Myocyte (in vitro differentiated cells): ENCODE measurements at regions not wholly inside any gene's neighbourhood (a gene's known extent, or its start where the extent isn't known, plus 50 kb on each side); places are given as distances from the start of the nearest gene placed in this dataset.

ENCODE experiments used
- DNase-seq: peaks from one replicate; pipeline ENCODE4 v3.0.0-alpha.2; 2012; ENCODE audit warnings: low read depth

DNA sequence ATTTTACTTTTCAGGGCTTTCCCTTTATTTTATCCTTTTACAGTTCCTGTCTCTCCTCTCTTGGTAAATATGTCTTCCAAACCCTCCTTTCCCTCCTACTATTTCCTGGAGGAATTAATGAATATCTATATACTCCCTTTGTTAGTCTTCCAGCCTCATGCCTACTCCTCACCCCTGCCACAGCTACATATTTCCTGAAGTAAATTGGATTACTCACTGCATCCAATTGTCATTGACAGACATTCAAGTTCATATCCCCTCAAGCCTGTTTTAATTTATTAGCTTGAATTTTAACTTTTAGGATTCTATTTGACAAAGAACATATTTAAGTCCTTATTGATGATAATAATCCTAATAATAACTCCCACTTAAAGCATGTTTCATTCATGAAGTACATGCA is 314.5 kb downstream of the TMEM161B start:
- DNase-seq: no peak

DNA sequence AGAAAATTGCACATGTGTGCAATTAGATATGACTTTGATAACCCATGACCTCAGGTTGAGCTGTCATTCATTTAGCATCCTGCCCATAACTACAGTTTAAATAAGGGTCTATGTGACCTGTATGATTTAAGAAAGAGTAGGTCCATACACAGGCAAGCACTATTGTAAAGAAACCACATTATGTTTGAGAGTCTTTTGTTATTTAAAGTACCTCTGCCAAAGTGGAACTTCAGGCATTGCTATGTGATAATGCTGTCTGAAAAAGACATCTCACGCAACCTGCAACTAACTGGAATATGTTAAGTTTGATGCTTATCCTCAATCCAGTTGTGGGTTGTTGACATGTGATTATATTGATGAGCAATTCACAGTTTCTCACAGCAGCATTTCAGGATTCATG is 317.0 kb downstream of the TMEM161B start:
- DNase-seq: no peak

DNA sequence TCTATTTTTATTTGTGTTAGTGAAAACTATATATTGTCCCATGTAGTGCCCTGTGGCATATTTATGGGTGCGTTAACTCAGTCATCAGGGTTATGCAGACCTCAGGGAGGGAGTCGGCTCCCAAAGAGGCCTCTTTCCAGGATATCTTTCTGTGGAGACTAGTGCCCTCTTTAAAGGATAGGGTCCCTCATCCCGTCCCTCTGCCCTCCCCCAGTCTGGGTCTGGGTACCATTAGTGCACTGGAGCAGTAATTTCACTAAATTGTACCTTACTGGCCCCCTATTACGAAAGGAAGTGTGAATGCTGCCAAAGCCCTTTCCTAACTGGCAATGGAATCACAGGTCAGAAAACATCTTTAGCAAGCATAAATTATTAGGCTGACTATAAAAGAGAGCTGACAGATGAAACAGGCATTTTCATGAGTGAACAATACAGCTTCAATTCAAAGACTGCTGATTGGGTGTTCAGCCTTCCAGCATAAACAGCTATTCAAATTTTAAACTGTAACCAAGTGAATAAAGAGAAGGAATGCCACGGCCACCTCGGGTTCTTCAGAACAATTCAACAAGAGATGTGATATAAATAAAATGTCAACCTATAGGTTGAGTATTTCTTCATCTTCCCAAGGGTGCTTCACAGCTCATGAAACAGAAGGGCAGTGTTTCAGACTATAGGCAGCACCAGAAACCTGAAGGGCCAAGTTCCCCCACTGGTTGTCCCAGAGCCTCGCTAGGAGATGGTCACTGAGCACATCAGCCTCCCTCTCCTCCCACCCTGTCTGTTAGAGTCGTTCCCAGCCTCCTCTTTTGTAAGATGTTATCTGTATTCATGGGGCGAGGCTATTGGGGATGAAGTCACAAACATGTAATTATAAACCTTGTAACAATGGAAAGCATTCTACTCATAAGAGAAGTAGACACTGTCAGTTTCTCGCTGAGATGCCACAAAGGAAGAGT is 318.7 kb downstream of the TMEM161B start:
- no peak for DNase-seq

DNA sequence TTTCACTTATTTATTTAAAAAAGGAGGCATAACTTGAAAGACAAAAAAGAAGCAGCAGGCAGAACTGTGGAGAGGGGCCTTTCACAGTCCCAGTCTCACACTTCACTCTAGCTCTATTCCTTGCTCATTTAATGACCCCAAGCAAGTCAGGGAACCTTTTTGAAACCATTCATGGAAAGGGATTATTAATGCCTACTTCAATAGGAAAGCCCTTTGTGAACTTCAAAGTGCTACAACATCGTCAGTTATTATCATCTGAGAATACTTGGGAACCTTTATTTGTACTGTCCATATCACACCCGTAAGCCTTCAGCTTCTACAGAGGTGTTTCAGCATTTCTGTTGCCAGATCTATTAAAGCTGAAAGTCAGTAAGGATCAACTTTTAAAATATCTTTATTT is 320.2 kb downstream of the TMEM161B start:
- no peak for DNase-seq

DNA sequence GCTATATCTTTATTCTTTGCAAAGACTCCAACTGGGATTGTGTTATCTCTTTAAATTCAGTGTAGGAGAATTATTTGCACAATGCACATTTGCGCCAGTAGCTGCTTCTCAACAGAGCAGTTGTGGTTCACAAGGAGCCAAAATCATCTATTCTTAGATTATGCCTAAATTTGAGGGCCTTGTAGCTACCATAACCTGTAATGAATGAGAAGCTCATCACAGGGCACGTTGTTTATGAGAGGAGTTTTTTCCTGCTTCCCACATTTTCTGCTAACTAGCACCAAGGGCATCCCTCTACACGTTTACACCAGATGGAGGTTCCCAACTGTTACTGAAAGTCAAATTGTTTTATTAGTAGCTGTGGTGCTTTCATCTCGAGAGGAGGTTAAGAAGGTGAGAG is 322.4 kb downstream of the TMEM161B start:
- DNase-seq: no peak

DNA sequence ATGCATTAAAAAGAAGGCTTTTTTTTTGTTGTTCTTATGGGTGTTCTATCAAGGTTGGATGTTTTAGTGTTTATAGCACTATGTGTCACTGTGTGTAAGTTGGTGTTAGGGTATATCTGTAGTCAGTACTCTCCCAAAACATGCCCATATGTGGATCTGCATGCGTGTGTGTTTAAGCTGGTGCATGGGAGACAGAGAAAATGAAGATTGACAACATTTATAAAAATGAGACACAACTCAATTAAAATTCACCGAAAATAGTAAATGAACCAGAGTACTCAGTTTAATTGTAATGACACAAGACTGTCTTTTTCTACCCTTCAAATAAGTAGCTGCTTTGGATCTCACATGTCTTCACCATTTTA is 323.4 kb downstream of the TMEM161B start:
- no peak for DNase-seq

DNA sequence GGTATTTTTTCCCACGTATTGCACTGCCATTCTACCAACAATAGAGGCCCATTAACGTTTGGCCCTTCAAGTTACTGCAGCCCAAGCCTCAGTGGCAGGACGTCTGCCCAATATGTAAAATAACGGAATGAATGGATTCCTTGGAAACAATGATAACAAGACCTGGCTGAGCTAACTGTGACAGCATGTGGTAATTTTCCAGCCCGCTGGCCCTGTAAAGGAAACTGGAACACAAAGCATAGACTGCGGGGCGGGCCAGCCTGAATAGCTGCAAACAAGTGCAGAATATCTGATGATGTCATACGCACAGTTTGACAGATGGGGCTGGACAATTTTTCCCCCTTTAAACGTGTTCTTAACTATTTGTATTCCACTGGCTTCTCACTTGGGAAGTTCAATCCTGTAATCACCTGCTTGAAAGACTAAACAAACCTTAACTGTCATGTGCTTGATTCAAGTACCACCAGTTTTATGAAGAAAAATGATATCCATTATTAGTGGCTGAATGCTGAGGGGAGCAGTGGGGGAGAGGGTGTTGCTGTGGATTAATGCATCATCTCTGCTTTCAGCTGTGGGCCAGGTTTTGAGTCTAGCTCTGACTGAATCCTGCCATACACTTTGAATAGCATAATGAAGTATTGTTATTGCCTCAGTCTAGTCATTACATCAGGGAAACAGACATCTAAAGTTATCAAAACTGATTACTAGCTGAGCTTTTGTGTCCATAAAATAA is 323.9 kb downstream of the TMEM161B start:
- no peak for DNase-seq

DNA sequence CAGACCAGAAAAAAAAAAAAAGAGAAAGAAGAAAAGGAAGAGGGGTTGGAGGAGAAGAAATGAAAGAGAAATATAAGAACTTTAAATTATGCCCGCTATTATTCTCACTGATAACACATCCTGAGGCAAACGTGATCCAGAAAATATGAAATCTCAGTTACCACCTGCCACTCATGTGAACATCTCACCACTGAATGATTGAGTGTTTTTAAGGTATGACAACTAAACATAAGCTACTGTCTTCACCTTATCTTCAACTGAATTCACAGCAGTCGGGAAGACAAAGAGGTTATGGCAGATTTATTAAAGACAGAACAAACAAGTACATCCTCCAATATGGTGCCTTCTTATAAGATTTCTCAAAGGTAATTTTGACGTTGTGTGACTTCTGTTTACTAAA is 327.9 kb downstream of the TMEM161B start:
- no peak for DNase-seq

DNA sequence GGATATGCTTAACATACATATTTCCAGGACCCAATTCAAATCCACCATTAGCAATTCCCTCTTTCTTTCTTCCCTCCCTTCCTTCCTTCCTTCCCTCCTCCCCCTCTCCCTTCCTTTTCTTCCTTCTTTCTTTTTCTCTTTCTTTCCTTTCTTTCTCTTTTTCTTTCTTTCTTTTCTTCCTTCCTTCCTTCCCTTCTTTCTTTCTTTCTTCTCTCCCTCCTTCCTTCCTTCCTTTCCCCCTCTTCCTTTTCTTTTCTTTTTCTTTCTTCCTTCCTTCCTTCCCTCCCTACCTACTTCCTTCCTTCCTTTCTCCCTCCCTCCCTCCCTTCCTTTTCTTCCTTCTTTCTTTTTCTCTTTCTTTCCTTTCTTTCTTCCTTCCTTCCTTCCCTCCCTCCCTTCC is 332.0 kb downstream of the TMEM161B start:
- no peak for DNase-seq

DNA sequence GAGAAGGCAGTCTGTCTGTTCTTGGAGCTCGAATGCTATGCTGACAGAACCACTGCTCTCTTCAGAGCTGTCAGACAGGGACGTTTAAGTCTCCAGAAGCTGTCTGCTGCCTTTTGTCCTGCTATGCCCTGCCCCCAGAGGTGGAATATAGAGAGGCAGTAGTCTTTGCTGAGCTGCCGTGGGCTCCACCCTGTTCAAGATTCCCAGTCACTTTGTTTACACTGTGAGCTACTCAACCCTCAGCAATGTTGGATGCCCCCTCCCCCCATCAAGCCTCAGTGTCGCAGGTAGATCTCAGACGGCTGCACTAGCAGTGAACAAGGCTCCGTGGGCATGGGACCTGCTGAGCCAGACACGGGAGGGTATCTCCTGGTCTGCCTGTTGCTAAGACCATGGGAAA is 344.2 kb downstream of the TMEM161B start:
- DNase-seq: no peak

DNA sequence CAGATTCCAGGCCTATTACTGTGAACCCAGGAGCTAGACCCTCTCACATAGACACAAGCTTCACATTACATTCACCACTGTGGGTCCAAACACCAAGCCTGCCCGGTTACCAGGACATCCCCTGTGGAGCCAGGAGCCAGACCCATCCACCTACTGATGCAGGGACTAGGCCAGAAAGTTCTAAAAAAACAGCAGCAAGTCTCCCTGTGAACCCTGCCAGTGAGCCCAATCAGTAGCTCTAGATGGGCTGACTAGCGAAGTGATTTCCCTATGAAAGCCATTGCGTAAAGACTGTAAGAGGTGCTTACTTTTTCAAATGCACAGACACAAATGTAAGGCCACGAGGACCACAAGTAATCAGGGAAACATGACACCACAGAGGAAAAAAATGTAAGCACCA is 352.3 kb downstream of the TMEM161B start:
- DNase-seq: no peak

DNA sequence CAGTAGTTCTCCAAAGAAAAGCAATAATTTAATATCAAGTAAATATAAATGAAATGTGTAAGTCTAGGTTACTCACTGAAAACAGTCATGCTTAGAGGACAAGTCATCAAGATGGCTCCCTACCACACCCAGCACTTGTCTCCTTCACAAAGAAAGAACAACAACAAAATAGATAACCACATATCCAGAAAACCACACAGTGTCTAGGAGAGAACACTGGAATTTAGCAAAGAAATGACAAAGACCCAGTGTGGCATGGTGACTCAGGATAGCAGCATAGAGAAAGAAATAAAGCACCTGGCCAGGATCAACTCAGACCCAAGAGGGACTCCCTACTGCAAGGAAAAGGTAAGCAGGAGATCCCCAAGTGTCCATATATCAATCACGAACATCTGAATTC is 356.2 kb downstream of the TMEM161B start:
- no peak for DNase-seq

DNA sequence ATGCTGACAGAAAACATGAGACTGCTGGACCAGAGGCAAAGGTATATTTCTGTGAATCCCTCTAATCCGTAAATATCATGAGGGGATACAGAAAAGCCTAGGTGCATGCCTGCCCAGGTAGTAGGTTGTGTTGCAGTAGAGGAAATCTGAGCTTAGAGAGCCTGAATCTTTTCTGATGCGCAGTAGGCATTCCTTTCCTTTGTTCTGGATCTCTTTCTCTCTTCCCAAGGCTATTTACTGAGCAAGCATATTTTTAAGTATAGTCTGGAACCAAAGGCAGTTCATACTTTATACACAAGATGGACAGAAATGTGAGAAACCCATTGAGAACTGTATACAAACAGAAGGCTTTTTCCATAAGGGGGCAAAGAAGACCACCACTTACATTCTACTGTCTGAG is 359.3 kb downstream of the TMEM161B start:
- DNase-seq: no peak

DNA sequence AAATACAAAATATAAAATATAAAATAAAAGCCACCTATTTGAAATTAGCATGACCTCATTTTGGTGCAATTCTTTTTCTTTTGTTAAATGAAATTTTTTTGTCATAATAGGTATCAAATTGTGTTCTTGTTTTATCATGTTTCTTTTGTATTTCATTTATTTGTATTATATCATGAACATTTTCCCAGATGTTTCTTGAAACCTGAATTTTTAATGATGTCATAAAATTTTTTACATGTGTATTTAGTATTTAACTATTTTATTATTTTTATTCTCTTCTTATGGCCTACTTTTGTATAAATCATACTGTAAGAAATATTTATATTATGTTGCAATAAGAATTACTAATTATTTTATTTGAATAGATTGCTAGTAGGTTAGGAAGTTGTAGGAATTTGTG is 361.7 kb downstream of the TMEM161B start:
- no peak for DNase-seq

DNA sequence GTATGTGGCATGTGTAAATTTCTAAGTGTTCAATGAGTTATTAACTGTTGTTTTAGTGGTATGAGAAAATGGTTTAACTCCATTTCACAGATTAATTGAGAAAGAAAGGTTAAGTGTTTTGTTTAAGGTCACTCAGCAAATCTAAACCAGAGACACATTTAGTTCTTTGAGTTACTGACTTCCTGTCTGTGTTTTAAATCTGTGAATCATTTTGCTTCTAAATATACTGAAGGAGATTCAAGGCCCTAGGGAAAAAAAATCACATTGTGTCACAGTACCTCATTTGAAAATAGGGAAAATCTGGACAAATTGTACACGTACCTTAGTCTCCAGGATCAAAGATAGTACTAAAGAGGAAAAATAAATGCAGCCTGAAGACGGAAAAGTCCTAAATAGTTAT is 368.2 kb downstream of the TMEM161B start:
- DNase-seq: no peak

DNA sequence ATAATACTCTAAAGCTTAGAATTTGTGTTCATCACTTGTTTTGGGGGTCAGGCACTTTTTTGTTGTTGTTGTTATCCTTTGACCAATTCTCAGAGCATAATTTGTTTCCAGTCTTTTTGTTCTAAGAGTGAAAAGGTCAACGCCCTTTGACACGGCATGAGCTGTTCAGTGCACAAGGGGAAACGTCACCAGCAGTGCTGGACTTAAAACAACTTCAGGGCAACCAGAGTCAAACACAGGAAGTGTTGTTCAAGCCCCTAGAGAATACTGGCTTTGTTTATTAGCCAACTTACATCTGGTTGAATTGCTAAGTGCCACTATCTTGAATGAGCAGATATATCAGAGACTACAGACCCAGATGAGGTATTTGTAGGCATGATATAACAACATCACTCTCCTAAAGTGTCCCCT is 368.9 kb downstream of the TMEM161B start:
- no peak for DNase-seq

DNA sequence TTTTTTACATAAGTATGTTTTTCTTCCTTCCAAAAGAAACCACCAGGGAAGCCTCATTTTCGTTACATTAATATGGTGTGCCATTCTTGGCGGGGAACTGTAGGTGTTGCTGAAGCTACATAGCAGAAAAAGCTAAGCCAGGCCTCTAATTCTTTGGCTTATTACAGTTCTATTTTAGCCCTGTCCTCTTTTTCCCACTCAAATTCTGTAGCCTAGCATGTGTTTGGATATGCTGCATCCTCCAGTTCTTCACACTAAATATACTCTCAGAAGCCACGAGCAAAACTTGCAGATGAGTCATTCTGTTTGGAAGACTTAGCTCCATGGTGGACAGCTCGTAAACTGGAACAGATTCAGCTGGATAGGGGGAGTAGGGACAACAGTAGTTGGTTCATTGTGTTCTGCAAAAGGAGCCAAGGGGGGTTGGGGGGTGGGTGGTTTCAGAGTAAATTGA is 369.4 kb downstream of the TMEM161B start:
- DNase-seq: peak; percentile 35

DNA sequence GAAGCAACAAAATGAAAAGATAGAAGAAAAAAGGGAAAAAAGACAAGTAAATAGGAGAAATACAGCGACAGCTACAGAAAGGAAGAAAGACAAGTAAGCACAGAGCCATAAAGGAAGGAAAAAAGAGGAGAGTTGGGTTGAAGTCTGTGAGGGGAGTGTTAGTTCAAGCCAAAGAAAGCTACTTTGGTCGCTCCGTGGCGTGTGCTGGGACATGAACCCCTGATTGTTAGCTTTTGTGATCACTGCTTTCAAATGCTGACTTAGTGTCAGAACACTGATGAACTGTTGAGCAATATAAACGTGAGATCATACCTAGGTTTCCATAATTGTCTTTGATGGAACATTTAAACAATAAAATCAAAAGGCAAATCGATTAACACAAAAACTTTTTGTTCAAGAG is 370.1 kb downstream of the TMEM161B start:
- DNase-seq: no peak

DNA sequence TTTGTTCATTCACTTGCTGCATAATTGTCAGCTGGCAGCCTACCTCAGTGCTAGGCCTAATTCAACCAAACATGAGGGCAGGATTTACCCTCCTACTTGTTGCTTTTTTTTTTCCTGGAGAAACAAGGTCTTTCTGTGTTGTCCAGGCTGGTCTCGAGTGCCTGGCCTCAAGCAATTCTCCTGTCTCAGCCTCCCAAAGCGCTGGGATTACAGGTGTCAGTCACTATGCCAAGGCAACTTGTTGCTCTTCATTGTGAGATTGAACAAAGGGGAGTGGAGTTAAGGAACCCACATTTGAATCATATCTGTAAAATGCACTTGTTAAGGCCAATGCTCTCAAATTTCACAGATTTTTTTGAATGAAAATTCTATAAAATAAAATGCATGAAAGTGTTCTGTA is 380.5 kb downstream of the TMEM161B start:
- no peak for DNase-seq

DNA sequence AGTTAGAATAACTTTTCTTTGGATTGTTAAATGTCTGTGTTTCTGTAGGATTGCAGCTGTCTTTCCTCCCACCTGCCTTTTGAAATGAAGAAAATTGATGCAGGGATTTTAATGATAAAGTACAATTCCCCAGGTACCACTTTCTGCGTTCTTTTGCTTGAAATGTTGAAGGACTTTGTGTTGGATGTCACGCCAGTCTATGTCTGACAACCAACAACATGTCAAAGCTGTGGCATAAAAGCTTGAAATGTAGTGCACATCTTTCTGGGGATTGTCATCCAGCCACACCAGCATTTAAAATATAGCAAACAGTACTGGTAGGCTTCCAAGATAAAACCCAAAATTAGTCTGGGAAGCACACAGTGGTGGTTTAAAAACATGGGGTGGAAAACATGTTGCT is 381.4 kb downstream of the TMEM161B start:
- no peak for DNase-seq

DNA sequence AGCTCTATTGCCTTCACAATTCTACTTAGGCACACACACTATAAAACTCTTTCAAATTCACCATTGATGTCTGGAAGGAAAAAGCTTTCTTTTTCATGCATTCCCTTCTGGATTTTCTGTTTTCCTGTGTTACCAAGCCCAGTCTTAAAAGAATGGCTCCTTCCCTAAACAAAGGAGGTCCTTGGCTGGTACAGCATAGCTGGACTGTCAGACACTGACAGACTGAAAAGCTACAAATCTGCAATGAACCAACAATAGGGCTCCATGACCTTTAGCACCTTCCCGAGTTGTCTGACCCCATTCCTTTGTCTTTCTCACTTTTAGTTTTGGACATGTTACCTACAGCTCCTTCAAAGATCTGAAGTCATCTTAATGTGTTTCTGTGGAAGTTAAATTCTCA is 382.5 kb downstream of the TMEM161B start:
- DNase-seq: no peak

DNA sequence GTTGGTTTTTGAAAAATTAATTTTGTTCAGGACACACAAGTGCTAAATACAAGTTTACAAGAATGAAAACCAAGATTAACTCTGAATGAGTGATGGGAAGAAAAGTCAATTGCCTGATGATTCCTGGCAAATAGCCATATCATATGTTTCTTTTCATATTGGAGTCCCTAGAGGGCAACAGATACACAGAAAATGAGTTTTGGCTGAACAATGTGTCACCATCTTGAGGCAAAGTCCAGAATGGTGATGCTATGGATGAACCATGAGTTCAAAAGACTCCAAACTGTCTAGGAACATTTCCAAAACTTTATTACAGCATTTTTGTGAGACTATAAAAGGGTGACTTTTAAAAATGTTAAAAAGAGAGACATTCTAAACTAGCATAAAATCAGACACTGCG is 382.9 kb downstream of the TMEM161B start:
- DNase-seq: no peak

DNA sequence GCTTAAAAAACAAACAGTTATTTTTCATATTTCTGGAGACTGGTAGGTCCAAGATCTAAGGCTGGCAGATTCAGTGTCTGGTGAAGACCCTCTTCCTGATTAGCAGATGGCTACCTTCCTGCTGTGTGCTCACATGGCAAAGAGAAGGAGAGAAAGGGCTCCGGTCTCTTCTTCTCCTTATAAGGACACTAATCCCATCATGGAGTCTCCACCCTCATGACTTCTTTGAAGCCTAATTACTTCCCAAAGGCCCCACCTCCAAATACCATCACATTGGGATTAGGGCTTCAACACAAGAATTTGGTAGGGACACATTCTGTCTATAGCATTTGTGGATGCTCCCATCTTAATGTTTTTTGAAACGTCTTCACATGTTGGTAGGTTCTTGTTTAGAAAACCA is 391.1 kb downstream of the TMEM161B start:
- no peak for DNase-seq
